ENCODE measurements at regions not wholly inside any gene's neighbourhood (a gene's known extent, or its start where the extent isn't known, plus 50 kb on each side); places are given as distances from the start of the nearest gene placed in this dataset.
"Not testable (repeated sequence)": the region's sequence is repeated elsewhere in the genome, so short reads cannot be mapped to it uniquely, and the experiment has no call there.

DNA sequence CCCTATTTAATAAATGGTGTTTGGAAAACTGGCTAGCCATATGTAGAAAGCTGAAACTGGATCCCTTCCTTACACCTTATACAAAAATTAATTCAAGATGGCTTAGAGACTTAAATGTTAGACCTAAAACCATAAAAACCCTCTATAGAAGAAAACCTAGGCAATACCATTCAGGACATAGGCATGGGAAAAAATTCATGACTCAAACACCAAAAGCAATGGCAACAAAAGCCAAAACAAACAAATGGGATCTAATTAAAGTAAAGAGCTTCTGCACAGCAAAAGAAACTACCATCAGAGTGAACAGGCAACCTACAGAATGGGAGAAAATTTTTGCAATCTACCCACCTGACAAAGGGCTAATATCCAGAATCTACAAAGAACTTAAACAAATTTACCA lies 179.7 kb upstream of the SESN3 start:
- DNase-seq; H3K4me1 Mint-ChIP-seq; H3K27me3 Mint-ChIP-seq; POLR2A ChIA-PET; H3K9me3 Mint-ChIP-seq; CTCF ChIA-PET; H3K27ac Mint-ChIP-seq; H3K36me3 Mint-ChIP-seq (ENCODE audit: low read depth); H3K4me3 Mint-ChIP-seq: not testable (repeated sequence)

DNA sequence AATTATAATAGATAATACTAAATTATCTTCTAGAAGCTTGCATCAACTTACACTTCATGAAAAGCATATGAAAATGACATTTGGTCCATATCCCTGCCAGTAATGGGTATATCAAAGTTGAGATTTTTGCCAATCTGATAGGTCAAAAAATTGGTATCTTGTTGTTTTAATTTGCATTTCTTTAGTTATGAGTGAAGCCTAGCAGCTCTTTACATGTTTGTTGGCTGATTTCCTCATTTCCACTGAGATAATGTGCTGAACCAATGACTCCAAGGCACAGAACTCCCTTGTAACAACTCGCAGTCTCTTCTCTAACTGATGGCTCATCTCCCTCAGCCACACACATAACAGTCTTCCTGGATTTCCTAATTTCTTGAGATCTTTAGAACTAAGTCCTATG lies 175.3 kb upstream of the SESN3 start:
- peaks cover 3% of the 10 kb centered on the region for H3K4me1 Mint-ChIP-seq

DNA sequence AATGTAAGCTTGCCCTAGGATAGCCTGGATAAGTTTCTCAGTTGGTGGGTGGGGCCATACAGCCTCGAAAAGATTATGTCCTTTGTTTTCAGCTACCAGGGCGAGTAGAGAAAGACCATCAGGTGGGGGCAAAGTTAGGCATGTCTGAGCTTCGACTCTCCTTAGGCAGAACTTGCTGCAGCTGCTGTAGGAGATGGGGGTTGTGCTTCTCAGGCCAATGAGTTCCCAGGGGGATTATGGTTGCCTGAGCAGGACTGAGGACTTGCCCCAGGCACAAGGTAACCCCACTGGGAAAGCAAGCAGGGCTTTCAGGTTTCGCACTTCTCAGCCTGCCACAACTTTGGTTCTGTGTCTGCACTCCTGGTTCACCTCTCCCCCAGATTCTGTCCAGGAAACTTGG lies 173.4 kb upstream of the SESN3 start:
- CTCF ChIA-PET: interaction anchor here (0.5 kb wide), 1 partner anchor 667 kb away, joined by 3 read pairs; no protein-coding TSS in a partner anchor
- Mint-ChIP-seq H3K36me3 (ENCODE audit: low read depth) (peaks cover 3% of the 10 kb centered on the region), H3K9me3 (peaks cover 10% of the 10 kb centered on the region), H3K27me3 (no peaks in the 10 kb centered on the region), H3K27ac (no peak overlapping the region), H3K4me3 (no peak overlapping the region), H3K4me1 (no peaks in the 10 kb centered on the region)
- no peak for DNase-seq
- POLR2A ChIA-PET: no interaction called here

More for the DNA sequence above, 175.3 kb upstream of the SESN3 start:
- ChIA-PET CTCF (no interaction called here), POLR2A (no interaction called here)
- Mint-ChIP-seq H3K27ac (no peak overlapping the region), H3K27me3 (peaks cover 2% of the 10 kb centered on the region), H3K36me3 (ENCODE audit: low read depth) (no peaks in the 10 kb centered on the region), H3K4me3 (no peak overlapping the region), H3K9me3 (peaks cover 8% of the 10 kb centered on the region)
- no peak for DNase-seq

GRCh38 chr11:95398437-95399112 lies 167.6 kb upstream of the SESN3 start:
- H3K27ac Mint-ChIP-seq: no peak overlapping the region
- no peak overlapping the region for H3K4me3 Mint-ChIP-seq
- ChIA-PET POLR2A (no interaction called here), CTCF (no interaction called here)
- peaks cover 1% of the 10 kb centered on the region for H3K27me3 Mint-ChIP-seq
- peaks cover 7% of the 10 kb centered on the region for H3K36me3 Mint-ChIP-seq (ENCODE audit: low read depth)
- H3K4me1 Mint-ChIP-seq: no peaks in the 10 kb centered on the region
- no peak for DNase-seq
- H3K9me3 Mint-ChIP-seq: peaks cover 16% of the 10 kb centered on the region

GRCh38 chr11:95392644-95393043 lies 161.6 kb upstream of the SESN3 start:
- POLR2A ChIA-PET: no interaction called here
- DNase-seq: no peak
- CTCF ChIA-PET: no interaction called here
- Mint-ChIP-seq H3K4me3 (no peak overlapping the region), H3K4me1 (no peaks in the 10 kb centered on the region), H3K36me3 (ENCODE audit: low read depth) (peaks cover 4% of the 10 kb centered on the region), H3K27me3 (peaks cover 1% of the 10 kb centered on the region), H3K9me3 (peaks cover 12% of the 10 kb centered on the region), H3K27ac (no peak overlapping the region)

GRCh38 chr11:95389427-95389826 lies 158.4 kb upstream of the SESN3 start:
- CTCF ChIA-PET: no interaction called here
- POLR2A ChIA-PET: no interaction called here
- Mint-ChIP-seq H3K27ac (no peak overlapping the region), H3K27me3 (no peaks in the 10 kb centered on the region), H3K4me1 (peaks cover 6% of the 10 kb centered on the region), H3K36me3 (ENCODE audit: low read depth) (no peaks in the 10 kb centered on the region), H3K9me3 (peaks cover 6% of the 10 kb centered on the region), H3K4me3 (no peak overlapping the region)
- DNase-seq: no peak

DNA sequence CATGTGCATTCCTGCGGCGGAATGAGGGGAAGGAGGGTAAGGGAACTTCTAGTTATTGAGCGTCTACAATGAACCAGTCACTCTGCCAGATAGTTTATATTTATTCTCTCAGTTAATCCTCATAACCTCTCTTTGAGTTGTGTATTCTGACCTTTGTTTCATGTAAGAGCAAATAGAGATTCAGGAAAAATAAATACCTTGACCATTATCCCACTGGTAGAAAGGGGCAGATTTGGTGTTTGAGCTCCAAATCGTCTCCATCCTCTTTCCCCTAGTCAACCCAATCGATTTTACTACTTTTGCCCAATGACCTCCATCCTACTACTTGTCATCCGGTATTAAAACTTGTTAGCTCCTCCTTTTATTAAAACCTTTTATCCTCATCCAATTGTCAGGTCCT lies 157.1 kb upstream of the SESN3 start:
- H3K4me3 Mint-ChIP-seq: no peak overlapping the region
- H3K36me3 Mint-ChIP-seq (ENCODE audit: low read depth): no peaks in the 10 kb centered on the region
- H3K27me3 Mint-ChIP-seq: no peaks in the 10 kb centered on the region
- DNase-seq: no peak
- ChIA-PET CTCF (interaction anchor here (1.6 kb wide), 1 partner anchor 30 kb away, joined by 5 read pairs; no protein-coding TSS in a partner anchor), POLR2A (no interaction called here)
- H3K27ac Mint-ChIP-seq: no peak overlapping the region
- peaks cover 7% of the 10 kb centered on the region for H3K4me1 Mint-ChIP-seq
- peaks cover 6% of the 10 kb centered on the region for H3K9me3 Mint-ChIP-seq

DNA sequence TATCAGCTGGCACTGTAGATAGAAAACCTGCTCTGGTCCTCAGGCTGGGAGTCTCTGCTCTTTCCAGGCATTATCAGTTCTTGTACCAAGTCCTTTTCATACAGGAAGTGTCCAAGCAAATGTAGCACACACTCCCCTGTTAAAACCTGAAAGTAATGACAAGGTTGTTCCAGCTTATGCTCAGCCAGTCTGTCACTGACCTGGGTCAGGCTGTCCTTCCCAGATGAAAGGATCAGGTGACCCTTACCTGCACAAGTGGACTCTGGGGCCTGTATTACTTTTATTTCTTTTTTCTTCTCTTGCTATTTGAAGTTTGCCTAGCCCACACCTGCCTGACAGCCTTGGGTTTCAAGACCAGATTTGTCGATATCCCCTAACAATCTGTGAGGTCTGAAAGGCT lies 156.3 kb upstream of the SESN3 start:
- no peaks in the 10 kb centered on the region for H3K27me3 Mint-ChIP-seq
- no peaks in the 10 kb centered on the region for H3K36me3 Mint-ChIP-seq (ENCODE audit: low read depth)
- H3K4me3 Mint-ChIP-seq: no peak overlapping the region

DNA sequence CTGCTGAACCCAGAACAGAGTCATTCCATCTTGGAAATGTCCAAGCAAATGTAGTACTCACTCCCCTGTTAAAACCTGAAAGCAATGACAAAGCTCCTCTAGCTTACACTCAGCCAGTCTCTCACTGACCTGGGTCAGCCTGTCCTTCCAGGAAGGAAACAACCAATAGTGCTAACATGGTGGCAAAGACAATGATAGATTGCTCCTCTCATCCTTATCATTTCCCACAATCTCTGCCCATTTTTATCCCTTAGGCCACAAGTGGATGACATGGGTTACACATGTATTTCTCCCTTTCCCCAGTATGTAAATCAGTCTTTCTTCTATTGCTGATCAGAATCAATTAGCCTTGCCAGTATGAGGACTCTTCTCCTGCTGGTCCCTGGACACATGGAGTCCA lies 154.6 kb upstream of the SESN3 start:
- peaks cover 11% of the 10 kb centered on the region for H3K4me1 Mint-ChIP-seq
- no peaks in the 10 kb centered on the region for H3K27me3 Mint-ChIP-seq
- CTCF ChIA-PET: no interaction called here
- no peak overlapping the region for H3K4me3 Mint-ChIP-seq
- H3K9me3 Mint-ChIP-seq: peaks cover 4% of the 10 kb centered on the region
- no peak for DNase-seq
- H3K27ac Mint-ChIP-seq: no peak overlapping the region
- H3K36me3 Mint-ChIP-seq (ENCODE audit: low read depth): no peaks in the 10 kb centered on the region
- POLR2A ChIA-PET: no interaction called here

More for the DNA sequence above, 156.3 kb upstream of the SESN3 start:
- Mint-ChIP-seq H3K9me3 (peaks cover 6% of the 10 kb centered on the region), H3K27ac (no peak overlapping the region), H3K4me1 (peaks cover 8% of the 10 kb centered on the region)
- POLR2A ChIA-PET: no interaction called here
- CTCF ChIA-PET: interaction anchor here (1.6 kb wide), 1 partner anchor 29 kb away, joined by 5 read pairs; no protein-coding TSS in a partner anchor
- DNase-seq: no peak

DNA sequence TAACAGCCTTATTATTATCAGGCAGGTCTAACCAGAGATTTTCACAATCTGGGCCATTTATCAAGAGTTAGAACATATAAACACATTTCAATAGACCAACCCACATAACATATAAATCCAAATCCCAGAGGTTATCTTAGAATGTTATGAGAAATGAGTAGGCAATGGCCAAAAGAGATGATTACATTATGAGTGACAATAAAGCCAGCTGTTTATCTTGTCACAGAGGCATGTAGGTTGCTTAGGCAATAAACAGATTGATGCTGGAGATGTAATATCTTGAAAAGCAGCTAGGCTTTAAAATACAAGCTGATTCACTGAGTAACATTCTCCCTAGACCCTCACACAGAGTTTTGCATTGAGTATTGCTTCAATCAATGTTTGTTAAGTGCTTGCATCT lies 148.5 kb upstream of the SESN3 start:
- H3K27ac Mint-ChIP-seq: no peak overlapping the region
- H3K4me1 Mint-ChIP-seq: peaks cover 5% of the 10 kb centered on the region
- DNase-seq: no peak
- POLR2A ChIA-PET: no interaction called here
- peaks cover 3% of the 10 kb centered on the region for H3K27me3 Mint-ChIP-seq
- H3K36me3 Mint-ChIP-seq (ENCODE audit: low read depth): no peaks in the 10 kb centered on the region
- peaks cover 3% of the 10 kb centered on the region for H3K9me3 Mint-ChIP-seq
- CTCF ChIA-PET: no interaction called here
- no peak overlapping the region for H3K4me3 Mint-ChIP-seq

DNA sequence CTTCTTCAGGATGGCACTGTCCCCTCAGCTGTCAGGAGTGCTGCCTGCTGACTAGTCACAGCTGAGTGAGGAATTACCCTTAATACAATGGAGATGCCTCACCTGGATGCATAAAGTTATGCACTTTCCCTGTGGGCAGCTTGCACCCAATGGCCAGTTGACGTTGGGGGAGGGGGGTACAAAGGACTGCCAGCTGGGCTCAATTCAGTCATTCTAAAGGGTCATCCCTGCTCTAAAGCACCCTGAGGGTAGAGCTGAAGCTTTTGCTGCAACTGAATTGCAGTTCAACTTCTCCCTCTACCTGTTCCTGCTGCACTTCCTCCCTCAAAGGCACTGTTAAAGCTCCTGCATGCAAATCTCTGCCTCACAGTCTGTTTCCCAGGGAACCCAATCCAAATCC lies 147.8 kb upstream of the SESN3 start:
- Mint-ChIP-seq H3K4me3 (no peak overlapping the region), H3K4me1 (peaks cover 5% of the 10 kb centered on the region), H3K27ac (no peak overlapping the region), H3K9me3 (peaks cover 3% of the 10 kb centered on the region), H3K36me3 (ENCODE audit: low read depth) (no peaks in the 10 kb centered on the region), H3K27me3 (peaks cover 3% of the 10 kb centered on the region)
- POLR2A ChIA-PET: no interaction called here
- no peak for DNase-seq
- CTCF ChIA-PET: no interaction called here

DNA sequence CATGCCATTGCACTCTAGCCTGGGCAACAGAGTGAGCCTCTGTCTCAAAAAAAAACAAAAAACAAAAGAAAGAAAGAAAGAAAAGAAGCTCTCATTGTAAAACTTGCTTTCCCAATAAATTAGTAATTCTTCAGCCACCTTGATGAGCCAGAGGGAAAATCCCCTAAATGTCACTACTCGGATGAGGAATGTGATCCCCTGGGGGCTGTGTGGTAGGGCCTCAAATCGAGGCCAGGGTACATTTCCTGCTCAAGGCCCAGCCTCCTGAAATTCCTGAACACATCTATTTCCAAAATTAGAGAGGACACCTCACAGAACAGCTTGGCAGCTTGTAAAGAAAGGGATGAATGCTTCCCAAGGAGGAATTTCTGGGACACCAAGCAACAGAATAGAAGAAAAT lies 147.1 kb upstream of the SESN3 start:
- Mint-ChIP-seq H3K36me3 (ENCODE audit: low read depth) (no peaks in the 10 kb centered on the region), H3K27me3 (peaks cover 3% of the 10 kb centered on the region), H3K27ac (no peak overlapping the region), H3K4me3 (no peak overlapping the region), H3K9me3 (peaks cover 3% of the 10 kb centered on the region), H3K4me1 (peaks cover 4% of the 10 kb centered on the region)
- ChIA-PET CTCF (no interaction called here), POLR2A (no interaction called here)
- no peak for DNase-seq

DNA sequence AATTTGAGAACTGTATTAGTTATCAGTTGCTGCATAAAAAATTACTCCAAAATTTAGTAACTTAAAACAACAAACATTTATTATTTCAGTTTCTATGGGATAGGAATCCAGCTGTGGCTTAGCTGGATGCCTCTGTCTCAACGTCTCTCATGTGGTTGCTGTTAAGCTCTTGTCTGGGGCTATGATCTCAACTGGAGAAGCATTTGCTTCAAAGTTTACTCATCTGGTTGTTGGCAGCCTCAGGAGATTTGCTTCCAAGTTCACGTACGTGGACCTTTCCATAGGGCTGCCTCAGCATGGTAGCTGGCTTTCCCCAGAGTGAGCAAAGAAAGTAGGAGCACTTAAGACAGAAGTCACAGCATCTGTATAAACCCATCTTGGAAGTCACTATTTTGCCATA lies 144.9 kb upstream of the SESN3 start:
- Mint-ChIP-seq H3K9me3 (peaks cover 3% of the 10 kb centered on the region), H3K4me1 (no peaks in the 10 kb centered on the region), H3K27me3 (peaks cover 3% of the 10 kb centered on the region), H3K36me3 (ENCODE audit: low read depth) (no peaks in the 10 kb centered on the region), H3K27ac (no peak overlapping the region), H3K4me3 (no peak overlapping the region)
- ChIA-PET POLR2A (no interaction called here), CTCF (interaction anchor here (1.2 kb wide), 1 partner anchor 12 kb away, joined by 3 read pairs; no protein-coding TSS in a partner anchor)
- DNase-seq: no peak

- no peaks in the 10 kb centered on the region for H3K4me1 Mint-ChIP-seq
- no peak overlapping the region for H3K4me3 Mint-ChIP-seq
- no peak overlapping the region for H3K27ac Mint-ChIP-seq
- no peaks in the 10 kb centered on the region for H3K36me3 Mint-ChIP-seq (ENCODE audit: low read depth)
- peaks cover 3% of the 10 kb centered on the region for H3K27me3 Mint-ChIP-seq
- CTCF ChIA-PET: interaction anchor here (1.2 kb wide), 1 partner anchor 12 kb away, joined by 3 read pairs; no protein-coding TSS in a partner anchor
- DNase-seq: no peak
- POLR2A ChIA-PET: no interaction called here
- peaks cover 3% of the 10 kb centered on the region for H3K9me3 Mint-ChIP-seq
Observed at GRCh38 chr11:95375451-95375850, 144.4 kb upstream of the SESN3 start.

Data from activated CD4-positive, alpha-beta T cell treated with anti-CD3 and anti-CD28 coated beads, Interleukin-2, amount 10 ng/mL, durations not matched to agents 7 days and 5 days (primary cell).